Activated naive CD4-positive, alpha-beta T cell treated with anti-CD3 and anti-CD28 coated beads, Interleukin-2, amount 50 U/mL, for 16 hours (primary cell): ENCODE measurements at regions not wholly inside any gene's neighbourhood (a gene's known extent, or its start where the extent isn't known, plus 50 kb on each side); places are given as distances from the start of the nearest gene placed in this dataset.
"Not testable (repeated sequence)": the region's sequence is repeated elsewhere in the genome, so short reads cannot be mapped to it uniquely, and the experiment has no call there.

Experiments
- DNase-seq: peaks from one replicate; pipeline ENCODE4 v3.0.0-alpha.2; 2020

GRCh38 chr6:27720607-27721580 lies 191.3 kb downstream of the OR2B2 start:
- no peak for DNase-seq

- not testable (repeated sequence) for DNase-seq
These were observed 193.2 kb downstream of the OR2B2 start for GRCh38 chr6:27719039-27719438.

- DNase-seq: no peak
These were observed 205.8 kb downstream of the OR2B2 start for GRCh38 chr6:27706431-27706830.

GRCh38 chr6:27700337-27700736 lies 211.9 kb downstream of the OR2B2 start:
- DNase-seq: no peak

- DNase-seq: no peak
These were observed 217.7 kb downstream of the OR2B2 start for GRCh38 chr6:27694547-27694874.

GRCh38 chr6:27693766-27694546 lies 218.2 kb downstream of the OR2B2 start:
- DNase-seq: no peak

GRCh38 chr6:27692133-27692532 lies 219.2 kb upstream of the ZNF184 start:
- DNase-seq: not testable (repeated sequence)

GRCh38 chr6:27688014-27688586 lies 215.2 kb upstream of the ZNF184 start:
- DNase-seq: peak; percentile 83

- DNase-seq: peak; percentile 81
These were observed 214.5 kb upstream of the ZNF184 start for GRCh38 chr6:27687154-27688013.

- no peak for DNase-seq
These were observed 212.4 kb upstream of the ZNF184 start for GRCh38 chr6:27685279-27685678.

- DNase-seq: peak; percentile 54
These were observed 211.6 kb upstream of the ZNF184 start for GRCh38 chr6:27684264-27685211.

GRCh38 chr6:27679964-27680694 lies 207.2 kb upstream of the ZNF184 start:
- DNase-seq: no peak

GRCh38 chr6:27679308-27679963 lies 206.5 kb upstream of the ZNF184 start:
- no peak for DNase-seq

- no peak for DNase-seq
These were observed 205.6 kb upstream of the ZNF184 start for GRCh38 chr6:27678469-27678868.

- DNase-seq: no peak
These were observed 202.0 kb upstream of the ZNF184 start for GRCh38 chr6:27674882-27675281.

GRCh38 chr6:27672113-27672799 lies 199.4 kb upstream of the ZNF184 start:
- DNase-seq: no peak

GRCh38 chr6:27669624-27670301 lies 196.9 kb upstream of the ZNF184 start:
- no peak for DNase-seq

- DNase-seq: no peak
These were observed 196.4 kb upstream of the ZNF184 start for GRCh38 chr6:27669295-27669623.
